ENCODE measurements at regions not wholly inside any gene's neighbourhood (a gene's known extent, or its start where the extent isn't known, plus 50 kb on each side); places are given as distances from the start of the nearest gene placed in this dataset.

- no peak for TF ChIP-seq RELB (IDR thresholded peaks at IDR 0.05; ENCODE audit: low read depth)
Observed at GRCh38 chr6:97775012-97775411, 492.0 kb upstream of the MMS22L start (continued).

- Histone ChIP-seq H3K9me3 (replicated peaks; ENCODE audit: control insufficient read depth, insufficient read depth, low read length) (no peaks in the 10 kb centered on the region), H3K79me2 (ENCODE audit: control insufficient read depth, insufficient read depth, low read length) (no peaks in the 10 kb centered on the region), H3K9ac (ENCODE audit: control insufficient read depth, insufficient read depth, low read length) (no peak overlapping the region), H4K20me1 (ENCODE audit: control insufficient read depth, insufficient read depth) (no peaks in the 10 kb centered on the region), H3K27me3 (replicated peaks in 1 of 2; ENCODE audit: control insufficient read depth in 2 of 2, insufficient read depth in 2 of 2, low read length in 1 of 2) (no peaks in the 10 kb centered on the region), H3K27ac (ENCODE audit: control insufficient read depth, insufficient read depth) (no peak overlapping the region), H3K4me3 (no peak overlapping the region), H3K36me3 (ENCODE audit: control insufficient read depth in 2 of 2, insufficient read depth in 2 of 2, low read length in 1 of 2) (no peaks in the 10 kb centered on the region), H2AFZ (ENCODE audit: control insufficient read depth, low read depth, low read length) (no peak overlapping the region), H3K4me2 (ENCODE audit: control insufficient read depth, insufficient read depth) (no peak overlapping the region), H3K4me1 (ENCODE audit: control insufficient read depth, insufficient read depth, low read length) (no peaks in the 10 kb centered on the region)
- SMC1A ChIA-PET (ENCODE audit: uncharacterized antibody, unreplicated experiment): no interaction called here
- CTCF ChIA-PET: no interaction called here
- no peak for TF ChIP-seq BMI1 (IDR thresholded peaks at IDR 0.05; ENCODE audit: borderline replicate concordance)
- TF ChIP-seq SREBF2 (IDR thresholded peaks at IDR 0.05; ENCODE audit: low read length): no peak
- no peak for TF ChIP-seq MYC (IDR thresholded peaks at IDR 0.05; ENCODE audit: insufficient read depth, insufficient read length, insufficient replicate concordance, low read length, severe bottlenecking)
- TF ChIP-seq CHD2 (IDR thresholded peaks at IDR 0.05; ENCODE audit: borderline replicate concordance, low read depth, low read length): no peak
- TF ChIP-seq REST (IDR thresholded peaks at IDR 0.05; ENCODE audit: low read depth, low read length): no peak
- TF ChIP-seq ATF2 (IDR thresholded peaks at IDR 0.05; ENCODE audit: low read length): no peak
- no peak for TF ChIP-seq TCF12 (IDR thresholded peaks at IDR 0.05; ENCODE audit: low read depth, low read length)
- TF ChIP-seq IRF5 (IDR thresholded peaks at IDR 0.05; ENCODE audit: borderline replicate concordance): no peak
- DNase-seq (ENCODE audit: low read depth, low spot score) (no peak), FAIRE-seq (no peak), ATAC-seq (no peak)
- no TSS peak for BruUV-seq (replicated peaks)
- in situ Hi-C loops (cut with MboI): no loop called here
- WGBS (ENCODE audit: insufficient coverage, insufficient replicate concordance, low lambda C conversion rate, missing lambda C conversion rate): 21% methylated on average over 5 of the region's 5 CpGs
- POLR2A ChIA-PET: no interaction called here
- intact Hi-C loops (cut with micrococcal nuclease; ENCODE audit: unreplicated experiment): no loop called here
- RAD21 ChIA-PET (ENCODE audit: unreplicated experiment): no interaction called here
Observed at GRCh38 chr6:97778290-97779038, 495.4 kb upstream of the MMS22L start.

Data from GM12878 (cell line).